CD14-positive monocyte (primary cell): ENCODE measurements at regions not wholly inside any gene's neighbourhood (a gene's known extent, or its start where the extent isn't known, plus 50 kb on each side); places are given as distances from the start of the nearest gene placed in this dataset.

ENCODE experiments used
- DNase-seq, 3 donors: peaks; one replicate each; pipeline ENCODE4 v3.0.0-alpha.2; 2011 to 2022
- H2AFZ ChIP-seq: 2 replicates; pipeline ENCODE4 v1.6.0; 2012; ENCODE audit warnings: mild to moderate bottlenecking, low read depth, low read length, inconsistent platforms; ENCODE audit not compliant: insufficient read depth, poor library complexity, severe bottlenecking
- H3K27ac ChIP-seq, 2 donors: 1 replicate in 1 of 2; 2 replicates in 1 of 2; pipeline ENCODE4 v1.5.1; 2012 to 2013; ENCODE audit warnings: low read length in 2 of 2, control low read depth in 1 of 2, inconsistent platforms in 1 of 2, low read depth in 1 of 2, mild to moderate bottlenecking in 1 of 2
- H3K27me3 ChIP-seq, 2 donors: one replicate each; pipeline versions ENCODE4 v1.6.0 to v1.6.1; 2011 to 2013; ENCODE audit warnings: low read length in 2 of 2; ENCODE audit not compliant: control insufficient read depth in 2 of 2, insufficient read depth in 2 of 2
- H3K36me3 ChIP-seq, 2 donors: replicated peaks in 1 of 2; 1 replicate in 1 of 2; 2 replicates in 1 of 2; pipeline versions ENCODE4 v1.5.1 to v1.6.1; 2012 to 2013; ENCODE audit warnings: low read length in 2 of 2, control low read depth in 1 of 2, inconsistent platforms in 1 of 2, mild to moderate bottlenecking in 1 of 2; ENCODE audit not compliant: insufficient read depth in 2 of 2, control insufficient read depth in 1 of 2
- H3K4me1 ChIP-seq, 2 donors: 1 replicate in 1 of 2; 2 replicates in 1 of 2; pipeline versions ENCODE4 v1.5.1 to v1.6.1; 2012 to 2013; ENCODE audit warnings: low read length in 2 of 2, control low read depth in 1 of 2, inconsistent platforms in 1 of 2, mild to moderate bottlenecking in 1 of 2, moderate library complexity in 1 of 2; ENCODE audit not compliant: insufficient read depth in 2 of 2, control insufficient read depth in 1 of 2
- H3K4me2 ChIP-seq: replicated peaks from 2 replicates; pipeline ENCODE3; 2012; ENCODE audit warnings: low read length, moderate library complexity, mild to moderate bottlenecking; ENCODE audit not compliant: poor library complexity, severe bottlenecking; ENCODE audit errors: extremely low read depth
- H3K4me3 ChIP-seq, 3 experiments: fragments of 200-600 bp in 1 of 3; sonication (generic) in 1 of 3; replicated peaks in 1 of 3; 1 replicate in 2 of 3; 2 replicates in 1 of 3; pipeline ENCODE4 v1.5.1; 2011 to 2013; ENCODE audit warnings: low read length in 3 of 3, mild to moderate bottlenecking in 3 of 3, control low read depth in 2 of 3, low read depth in 2 of 3, inconsistent platforms in 1 of 3, moderate library complexity in 1 of 3
- H3K79me2 ChIP-seq: 2 replicates; pipeline ENCODE4 v1.6.0; 2012; ENCODE audit warnings: mild to moderate bottlenecking, control low read depth, inconsistent platforms, low read length, moderate library complexity; ENCODE audit not compliant: insufficient read depth
- H3K9ac ChIP-seq: 2 replicates; pipeline ENCODE4 v1.6.0; 2017; ENCODE audit warnings: low read length, mild to moderate bottlenecking; ENCODE audit not compliant: insufficient read depth, poor library complexity, severe bottlenecking
- H3K9me3 ChIP-seq, 2 donors: replicated peaks in 1 of 2; 1 replicate in 1 of 2; 2 replicates in 1 of 2; pipeline versions ENCODE4 v1.5.1 to v1.6.1; 2012 to 2013; ENCODE audit warnings: low read length in 2 of 2, control low read depth in 1 of 2; ENCODE audit not compliant: control insufficient read depth in 1 of 2, insufficient read depth in 1 of 2
- H4K20me1 ChIP-seq: 2 replicates; pipeline ENCODE4 v1.6.0; 2012; ENCODE audit warnings: mild to moderate bottlenecking, low read length, control low read depth, moderate library complexity; ENCODE audit not compliant: insufficient read depth
- H3K27ac Mint-ChIP-seq, 7 donors: one replicate each; pipeline ENCODE4 v1.8.0; 2020; ENCODE audit warnings: mild to moderate bottlenecking in 7 of 7, mixed read lengths in 7 of 7, moderate library complexity in 6 of 7, inconsistent platforms in 2 of 7
- H3K27me3 Mint-ChIP-seq, 3 donors: one replicate each; pipeline ENCODE4 v1.8.0; 2021 to 2022; ENCODE audit warnings: low read depth in 3 of 3, mild to moderate bottlenecking in 3 of 3, mixed read lengths in 3 of 3, moderate library complexity in 3 of 3, inconsistent platforms in 1 of 3
- H3K36me3 Mint-ChIP-seq, 2 donors: one replicate each; pipeline ENCODE4 v1.8.0; 2020; ENCODE audit warnings: mixed read lengths in 2 of 2, inconsistent platforms in 1 of 2, mild to moderate bottlenecking in 1 of 2
- H3K4me1 Mint-ChIP-seq: one replicate; pipeline ENCODE4 v1.8.0; 2020; ENCODE audit warnings: mild to moderate bottlenecking, mixed read lengths
- H3K4me3 Mint-ChIP-seq, 2 donors: one replicate each; pipeline ENCODE4 v1.8.0; 2020; ENCODE audit warnings: mild to moderate bottlenecking in 2 of 2, mixed read lengths in 2 of 2, moderate library complexity in 1 of 2
- H3K9me3 Mint-ChIP-seq, 7 donors: one replicate each; pipeline ENCODE4 v1.8.0; 2020 to 2022; ENCODE audit warnings: mixed read lengths in 7 of 7, mild to moderate bottlenecking in 6 of 7, moderate library complexity in 6 of 7, inconsistent platforms in 2 of 7
- CTCF ChIP-seq: fragments of 200-600 bp; IDR thresholded peaks from one replicate; pipeline ENCODE4 v1.8.0; 2022; ENCODE audit warnings: antibody characterized with exemption, mild to moderate bottlenecking
- WGBS: methylation state at CpG from one replicate; pipeline ENCODE4 v1.1.5; 2013; ENCODE audit warnings: missing lambda C conversion rate; ENCODE audit not compliant: insufficient coverage; 5-methylcytosine and 5-hydroxymethylcytosine counted together
- intact Hi-C, 2 donors: fragments of 100-400 bp; cut with micrococcal nuclease; formaldehyde crosslinking; loops; one replicate each; pipeline versions ENCODE4 v1.15.0 to v1.15.1; 2023

GRCh38 chr15:62605282-62605681 lies 437.3 kb upstream of the TPM1 start:
- TF ChIP-seq CTCF, result no peak
- H2AFZ ChIP-seq, result no peak overlapping the region
- H3K4me2 ChIP-seq, result no peak overlapping the region
- no peak overlapping the region for H3K4me3 ChIP-seq
- Mint-ChIP-seq H3K27ac (no peak overlapping the region), H3K4me1 (no peaks in the 10 kb centered on the region), H3K27me3 (peaks cover 1 to 3% (median 2%) of the 10 kb centered on the region in 3 donors), H3K4me3 (no peak overlapping the region), H3K36me3 (no peaks in the 10 kb centered on the region), H3K9me3 (peaks cover 0 to 3% (median 0%) of the 10 kb centered on the region in 7 donors)
- no peaks in the 10 kb centered on the region for H4K20me1 ChIP-seq
- no peaks in the 10 kb centered on the region for H3K36me3 ChIP-seq
- intact Hi-C loops, result no loop called here
- no peak overlapping the region for H3K27ac ChIP-seq
- 98% methylated on average over 5 of the region's 7 CpGs for WGBS
- DNase-seq, result no peak
- H3K4me1 ChIP-seq, result no peaks in the 10 kb centered on the region
- no peaks in the 10 kb centered on the region for H3K79me2 ChIP-seq
- no peak overlapping the region for H3K9ac ChIP-seq
- no peaks in the 10 kb centered on the region for H3K27me3 ChIP-seq
- H3K9me3 ChIP-seq, result no peaks in the 10 kb centered on the region

GRCh38 chr15:62606376-62607113 lies 436.0 kb upstream of the TPM1 start:
- no peaks in the 10 kb centered on the region for H4K20me1 ChIP-seq
- H3K27ac ChIP-seq, result no peak overlapping the region
- H3K4me3 Mint-ChIP-seq, result no peak overlapping the region
- no peaks in the 10 kb centered on the region for H3K9me3 ChIP-seq
- no peak overlapping the region for H3K9ac ChIP-seq
- H3K4me3 ChIP-seq, result no peak overlapping the region
- H3K4me1 Mint-ChIP-seq, result no peaks in the 10 kb centered on the region
- no peak for DNase-seq
- no peak overlapping the region for H3K27ac Mint-ChIP-seq
- H3K36me3 Mint-ChIP-seq, result no peaks in the 10 kb centered on the region
- peaks cover 0 to 3% (median 0%) of the 10 kb centered on the region in 7 donors for H3K9me3 Mint-ChIP-seq
- 97% methylated on average over 8 of the region's 14 CpGs for WGBS
- no peak overlapping the region for H3K4me2 ChIP-seq
- H2AFZ ChIP-seq, result no peak overlapping the region
- H3K4me1 ChIP-seq, result no peaks in the 10 kb centered on the region
- H3K79me2 ChIP-seq, result no peaks in the 10 kb centered on the region
- H3K27me3 Mint-ChIP-seq, result peaks cover 2 to 5% (median 5%) of the 10 kb centered on the region in 3 donors
- TF ChIP-seq CTCF, result no peak
- no peaks in the 10 kb centered on the region for H3K36me3 ChIP-seq
- intact Hi-C loops, result no loop called here
- H3K27me3 ChIP-seq, result no peaks in the 10 kb centered on the region
